ENCODE measurements at regions not wholly inside any gene's neighbourhood (a gene's known extent, or its start where the extent isn't known, plus 50 kb on each side); places are given as distances from the start of the nearest gene placed in this dataset.

GRCh38 chr12:69151254-69151764 lies 88.1 kb upstream of the CPSF6 start:
- Mint-ChIP-seq H3K4me1 (ENCODE audit: low read depth, unreplicated experiment) (peaks cover 4% of the 10 kb centered on the region), H3K36me3 (ENCODE audit: low read depth, unreplicated experiment) (no peaks in the 10 kb centered on the region), H3K4me3 (ENCODE audit: unreplicated experiment) (no peak overlapping the region), H3K27ac (ENCODE audit: unreplicated experiment) (no peak overlapping the region), H3K9me3 (ENCODE audit: unreplicated experiment) (no peaks in the 10 kb centered on the region), H3K27me3 (ENCODE audit: low read depth, unreplicated experiment) (no peaks in the 10 kb centered on the region)
- Histone ChIP-seq H3K79me2 (ENCODE audit: insufficient read depth, low read length) (no peaks in the 10 kb centered on the region), H3K4me3 (ENCODE audit: insufficient read depth, low read depth, low read length) (no peak overlapping the region), H3K9ac (ENCODE audit: low read length) (no peak overlapping the region), H2AFZ (ENCODE audit: low read depth, low read length) (no peak overlapping the region), H3K4me2 (ENCODE audit: low read length) (no peak overlapping the region), H3K4me1 (ENCODE audit: insufficient read depth, low read length) (peaks cover 4% of the 10 kb centered on the region), H3K27ac (ENCODE audit: low read depth, low read length) (no peak overlapping the region), H4K20me1 (ENCODE audit: insufficient read depth, low read length) (no peaks in the 10 kb centered on the region), H3K9me3 (ENCODE audit: insufficient read depth, low read depth, low read length) (no peaks in the 10 kb centered on the region), H3K27me3 (ENCODE audit: insufficient read depth, low read length) (no peaks in the 10 kb centered on the region), H3K36me3 (ENCODE audit: insufficient read depth, low read length) (no peaks in the 10 kb centered on the region)
- TF ChIP-seq CTCF (IDR thresholded peaks at IDR 0.05; ENCODE audit: insufficient read depth, low read depth, low read length), result no peak
- no peak for TF ChIP-seq EZH2 (IDR thresholded peaks at IDR 0.05; ENCODE audit: insufficient read depth, low read length)
- DNase-seq (ENCODE audit: low read depth) (no peak), FAIRE-seq (no peak)

- no peak for TF ChIP-seq EZH2 (IDR thresholded peaks at IDR 0.05; ENCODE audit: insufficient read depth, low read length)
- peak; percentile 96 for TF ChIP-seq CTCF (IDR thresholded peaks at IDR 0.05; ENCODE audit: insufficient read depth, low read depth, low read length)
- no peaks in the 10 kb centered on the region for H3K36me3 Mint-ChIP-seq (ENCODE audit: low read depth, unreplicated experiment)
- H3K4me3 ChIP-seq (ENCODE audit: insufficient read depth, low read depth, low read length), result no peak overlapping the region
- no peak overlapping the region for H3K27ac ChIP-seq (ENCODE audit: low read depth, low read length)
- no peaks in the 10 kb centered on the region for H3K9me3 Mint-ChIP-seq (ENCODE audit: unreplicated experiment)
- peaks cover 4% of the 10 kb centered on the region for H3K4me1 ChIP-seq (ENCODE audit: insufficient read depth, low read length)
- peaks cover 4% of the 10 kb centered on the region for H3K4me1 Mint-ChIP-seq (ENCODE audit: low read depth, unreplicated experiment)
- no peaks in the 10 kb centered on the region for H3K36me3 ChIP-seq (ENCODE audit: insufficient read depth, low read length)
- H3K9ac ChIP-seq (ENCODE audit: low read length), result no peak overlapping the region
- DNase-seq (ENCODE audit: low read depth) (peak; percentile 25), FAIRE-seq (no peak)
- no peaks in the 10 kb centered on the region for H3K79me2 ChIP-seq (ENCODE audit: insufficient read depth, low read length)
- no peaks in the 10 kb centered on the region for H3K9me3 ChIP-seq (ENCODE audit: insufficient read depth, low read depth, low read length)
- no peak overlapping the region for H3K27ac Mint-ChIP-seq (ENCODE audit: unreplicated experiment)
- no peak overlapping the region for H3K4me3 Mint-ChIP-seq (ENCODE audit: unreplicated experiment)
- H2AFZ ChIP-seq (ENCODE audit: low read depth, low read length), result no peak overlapping the region
- no peaks in the 10 kb centered on the region for H3K27me3 ChIP-seq (ENCODE audit: insufficient read depth, low read length)
- H3K27me3 Mint-ChIP-seq (ENCODE audit: low read depth, unreplicated experiment), result no peaks in the 10 kb centered on the region
- H3K4me2 ChIP-seq (ENCODE audit: low read length), result no peak overlapping the region
- H4K20me1 ChIP-seq (ENCODE audit: insufficient read depth, low read length), result no peaks in the 10 kb centered on the region
These were observed 84.6 kb upstream of the CPSF6 start for GRCh38 chr12:69154585-69155363.
